HG02981 (cell line): ENCODE measurements at regions not wholly inside any gene's neighbourhood (a gene's known extent, or its start where the extent isn't known, plus 50 kb on each side); places are given as distances from the start of the nearest gene placed in this dataset.
"Not testable (repeated sequence)": the region's sequence is repeated elsewhere in the genome, so short reads cannot be mapped to it uniquely, and the experiment has no call there.

ENCODE experiments used
- ATAC-seq: cut with Tn5 transposase; IDR thresholded peaks from one replicate; pipeline ENCODE4 v1.9.1; 2021; ENCODE audit warnings: mild to moderate bottlenecking, moderate library complexity; ENCODE audit not compliant: unreplicated experiment

DNA sequence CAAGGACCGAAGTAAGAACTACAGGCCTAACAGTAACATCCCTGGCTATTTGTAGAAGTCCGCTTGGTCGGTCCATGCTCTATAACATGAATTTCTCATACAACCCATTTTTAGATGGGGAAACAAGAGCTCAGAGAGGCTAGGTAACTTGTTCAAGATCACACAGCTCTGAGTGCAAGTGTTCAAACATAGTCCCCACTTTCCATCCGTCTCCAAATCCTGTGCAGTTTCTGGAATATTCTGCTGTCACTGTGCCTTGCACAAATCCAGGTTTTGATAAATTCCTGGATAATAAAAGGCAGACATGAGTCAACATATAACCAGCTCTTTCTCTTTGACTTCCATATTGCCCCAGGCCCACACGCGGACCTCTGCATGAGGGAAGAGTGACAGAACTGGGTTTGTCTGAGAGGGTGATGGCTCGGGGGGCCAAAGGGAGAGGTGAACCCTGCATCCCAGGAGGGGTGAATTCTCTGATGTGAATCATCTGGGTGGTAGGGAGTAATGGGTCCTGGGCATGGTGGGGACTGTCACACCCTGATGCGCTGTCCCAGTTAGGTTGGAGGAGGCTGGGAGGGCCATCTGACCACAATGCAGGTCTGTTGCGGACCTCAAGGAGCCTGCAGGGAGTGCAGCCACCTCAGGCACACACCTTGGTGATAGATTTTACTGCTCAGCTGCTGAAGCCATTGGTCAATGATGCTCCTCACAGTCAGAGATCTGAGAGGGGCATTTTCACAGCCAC, 162.2 kb downstream of the SMAD6 start:
- no peak for ATAC-seq

DNA sequence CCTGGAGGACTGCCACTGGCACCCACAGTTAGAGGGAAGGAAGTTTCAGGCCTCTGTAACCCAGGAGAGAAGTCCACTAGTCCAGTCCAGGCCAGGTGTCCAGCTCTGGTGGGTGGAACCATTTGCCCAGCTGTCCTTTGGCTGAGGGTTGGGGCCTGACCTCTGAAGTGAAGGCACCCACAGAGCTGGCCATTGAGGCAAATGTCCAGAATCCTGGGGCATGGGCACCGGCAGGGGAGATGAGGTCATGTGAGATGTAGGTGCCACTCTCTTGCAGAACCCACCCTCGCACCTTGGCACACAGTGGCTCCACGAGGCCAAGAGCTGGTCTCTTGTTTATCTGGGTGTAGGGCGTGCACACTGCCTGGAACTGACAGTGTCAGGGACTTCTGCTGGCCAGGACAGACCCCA, 162.8 kb downstream of the SMAD6 start:
- ATAC-seq, result no peak

DNA sequence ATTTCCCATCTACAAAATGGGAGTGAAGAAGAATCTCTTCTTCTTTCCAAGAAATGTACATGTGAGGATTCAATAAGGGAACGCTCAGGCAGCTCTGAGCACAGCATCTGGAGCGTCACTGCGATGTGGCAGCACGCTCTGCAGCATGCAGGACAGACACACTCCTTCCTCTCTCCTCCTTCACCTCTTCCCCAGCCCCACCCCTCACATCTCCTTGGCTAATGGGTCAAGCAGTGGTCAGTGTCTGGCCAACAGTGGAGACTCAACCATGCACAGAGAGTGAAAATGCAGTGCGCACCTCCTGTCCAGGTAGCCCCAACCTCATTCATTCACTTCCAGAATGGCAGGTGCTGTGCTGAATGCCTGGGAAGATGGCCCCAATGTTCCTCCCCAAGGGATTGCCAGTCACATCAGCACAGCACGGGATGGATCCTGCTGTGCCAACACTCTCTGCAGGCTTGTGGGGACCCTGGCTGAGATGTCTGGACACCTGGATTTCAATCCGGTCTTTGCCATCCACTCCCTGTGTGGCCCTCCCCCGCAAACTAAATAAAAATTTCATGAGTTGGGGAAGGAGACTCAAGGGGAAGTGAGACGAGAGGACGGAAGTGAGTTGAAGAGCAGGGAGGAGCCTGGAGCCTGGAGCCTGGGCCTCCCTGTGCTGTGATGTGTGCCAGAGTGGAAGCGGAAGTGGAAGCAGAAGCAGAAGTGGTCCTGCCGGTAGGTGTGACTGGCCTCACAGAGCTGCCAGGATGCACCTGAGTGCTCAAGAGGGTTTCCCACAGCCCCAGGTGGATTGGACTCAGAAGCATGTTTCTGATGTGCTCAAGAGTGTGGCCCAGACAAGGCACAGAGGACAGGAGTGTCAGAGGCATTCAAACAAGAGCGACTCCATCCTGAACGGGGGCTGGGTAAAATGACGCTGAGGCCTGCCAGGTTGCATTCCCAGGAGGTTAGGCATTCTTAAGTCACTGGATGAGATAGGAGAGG, 163.9 kb downstream of the SMAD6 start:
- ATAC-seq, result peak; percentile 82

DNA sequence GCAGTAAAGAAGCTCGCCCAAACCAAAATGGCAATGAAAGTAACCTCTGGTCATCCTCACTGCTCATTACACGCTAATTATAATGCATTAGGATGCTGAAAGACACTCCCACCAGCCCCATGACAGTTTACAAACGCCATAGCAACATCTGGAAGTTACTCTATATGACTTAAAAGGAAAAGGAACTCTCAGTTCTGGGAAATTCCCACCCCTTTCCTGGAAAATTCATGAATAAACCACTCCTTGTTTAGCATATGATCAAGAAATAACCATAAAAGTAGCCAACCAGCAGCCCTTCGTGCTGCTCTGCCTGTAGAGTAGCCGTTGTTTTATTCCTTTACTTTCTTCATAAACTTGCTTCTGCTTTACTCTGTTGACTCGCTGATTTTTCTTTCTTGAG, 164.6 kb downstream of the SMAD6 start:
- no peak for ATAC-seq

DNA sequence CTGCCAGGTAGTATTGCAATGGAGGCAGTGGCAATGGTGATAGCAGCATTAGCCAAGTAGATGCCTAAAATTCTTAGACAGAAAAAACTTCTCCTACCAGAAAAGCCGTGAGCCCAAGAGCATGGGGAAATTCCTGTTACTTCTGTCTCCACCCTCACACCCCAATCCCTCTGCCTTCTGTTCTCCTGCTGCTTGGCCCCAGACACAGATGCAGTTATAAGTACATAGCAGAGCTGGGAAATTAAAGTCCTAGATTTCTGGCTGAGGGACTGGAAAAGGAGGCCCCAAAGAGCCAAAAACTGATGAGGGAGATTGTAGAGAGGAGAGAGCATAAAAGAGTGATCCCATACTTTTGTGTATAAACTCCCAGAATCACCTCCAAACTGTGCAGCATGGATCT, 166.9 kb downstream of the SMAD6 start:
- no peak for ATAC-seq

DNA sequence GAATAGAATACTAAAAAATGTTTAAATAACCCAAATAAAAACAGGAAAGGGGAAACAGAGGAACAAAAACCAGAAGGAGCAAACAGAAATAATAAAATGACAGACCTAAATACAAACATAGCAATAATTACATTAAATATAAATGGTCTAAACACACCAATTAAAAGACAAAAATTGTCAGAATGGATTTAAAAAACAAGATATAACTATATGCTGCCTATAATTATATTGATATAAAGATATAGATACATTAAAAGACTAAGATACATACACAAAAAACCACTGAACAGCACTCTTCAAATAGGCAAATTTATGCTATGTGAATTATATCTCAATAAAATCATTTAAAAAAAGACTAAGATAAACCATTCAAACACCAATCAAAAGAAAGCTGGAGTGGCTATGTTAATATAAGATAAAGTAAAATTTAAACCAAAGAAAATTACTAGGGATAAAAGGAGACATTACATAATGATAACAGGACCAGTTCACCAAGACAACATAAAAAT, 168.9 kb downstream of the SMAD6 start:
- ATAC-seq, result no peak

DNA sequence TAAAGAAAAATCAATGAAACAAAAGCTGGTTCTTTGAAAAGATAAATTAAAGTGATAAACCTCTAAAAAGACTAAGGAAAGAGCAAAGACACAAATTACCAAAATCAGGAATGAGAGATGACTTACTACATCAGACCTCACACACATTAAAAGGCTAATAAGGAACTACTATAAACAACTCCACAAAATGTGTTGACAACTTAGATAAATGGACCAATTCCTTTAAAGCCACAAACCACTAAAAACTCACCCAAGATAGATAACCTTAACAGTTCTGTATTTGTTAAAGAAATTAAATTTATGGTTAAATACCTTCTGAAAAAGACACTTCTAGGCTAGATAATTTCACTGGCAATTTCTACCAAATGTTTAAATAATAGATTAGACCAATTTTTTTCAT, 170.4 kb downstream of the SMAD6 start:
- no peak for ATAC-seq

DNA sequence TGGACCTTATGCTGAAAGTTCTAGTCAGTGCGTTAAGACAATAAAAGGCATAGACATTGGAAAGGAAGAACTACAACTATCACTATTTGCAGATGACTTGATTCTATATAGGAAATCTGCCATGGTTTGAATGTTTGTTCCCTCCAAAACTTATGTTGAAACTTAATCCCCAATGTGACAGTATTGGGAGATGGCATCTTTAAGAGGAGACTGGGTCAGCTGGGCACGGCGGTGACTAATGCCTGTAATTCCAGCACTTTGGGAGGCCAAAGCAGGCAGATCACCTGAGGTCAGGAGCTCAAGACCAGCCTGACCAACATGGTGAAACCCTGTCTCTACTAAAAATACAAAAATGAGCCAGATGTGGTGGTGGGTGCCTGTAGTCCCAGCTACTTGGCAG, 171.3 kb downstream of the SMAD6 start:
- ATAC-seq, result not testable (repeated sequence)

DNA sequence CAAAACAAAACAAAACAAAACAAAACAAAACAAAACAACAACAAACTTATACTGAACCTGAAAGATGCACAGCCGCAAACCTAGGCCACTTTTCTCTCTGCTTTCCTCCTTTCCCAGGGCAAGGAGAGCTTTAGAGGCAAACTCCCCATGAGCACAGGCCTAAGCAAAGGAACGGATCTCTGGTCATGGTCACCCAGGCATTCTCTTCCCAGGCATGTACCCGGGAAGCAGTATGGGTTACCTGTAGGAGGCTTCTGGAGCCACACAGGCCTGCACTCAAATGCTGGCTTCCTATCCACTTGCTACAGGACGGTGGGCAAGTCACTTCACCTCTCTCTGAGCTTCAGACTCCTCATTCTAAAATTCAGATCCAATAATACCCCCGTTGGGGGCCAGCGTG, 171.8 kb downstream of the SMAD6 start:
- no peak for ATAC-seq

DNA sequence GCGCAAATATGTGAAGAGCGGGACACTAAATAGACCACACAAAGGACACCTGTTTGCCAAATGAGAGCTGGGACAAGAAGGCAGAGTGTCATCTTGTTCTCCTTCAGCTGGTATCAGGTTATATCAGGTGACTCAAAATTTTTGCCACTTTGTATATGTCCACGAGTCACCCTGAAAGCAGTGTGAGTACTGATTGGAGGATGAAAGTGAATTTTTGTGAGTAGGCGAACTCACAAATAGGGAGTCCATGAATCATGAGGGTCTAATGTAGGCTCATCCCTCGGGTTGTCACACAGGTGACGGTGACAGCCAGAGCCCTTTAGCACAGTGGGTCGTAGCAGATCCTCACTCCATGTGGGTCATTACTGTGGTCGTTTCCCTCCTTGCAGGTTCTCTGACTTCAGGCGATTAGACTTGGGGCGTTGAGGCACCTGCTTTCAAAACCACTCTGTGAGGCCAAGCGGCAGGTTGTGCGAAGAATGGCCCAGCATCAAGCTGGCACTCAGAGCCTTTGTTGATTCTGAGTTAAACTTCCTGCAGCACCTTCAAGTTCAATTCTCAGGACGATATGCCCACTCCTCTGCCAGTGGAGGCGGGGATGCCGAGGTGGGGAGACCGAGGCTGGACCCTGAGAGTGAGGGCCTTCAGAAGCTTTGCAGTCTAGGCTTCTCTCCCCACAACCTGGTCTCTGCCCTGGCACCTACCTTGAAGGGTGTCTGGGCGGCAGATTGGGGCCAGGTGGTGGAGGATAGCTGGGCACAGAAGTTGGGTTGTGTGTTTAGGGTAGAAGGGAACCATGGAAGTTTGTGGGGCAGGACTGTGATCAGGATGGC, 173.8 kb downstream of the SMAD6 start:
- ATAC-seq, result no peak

DNA sequence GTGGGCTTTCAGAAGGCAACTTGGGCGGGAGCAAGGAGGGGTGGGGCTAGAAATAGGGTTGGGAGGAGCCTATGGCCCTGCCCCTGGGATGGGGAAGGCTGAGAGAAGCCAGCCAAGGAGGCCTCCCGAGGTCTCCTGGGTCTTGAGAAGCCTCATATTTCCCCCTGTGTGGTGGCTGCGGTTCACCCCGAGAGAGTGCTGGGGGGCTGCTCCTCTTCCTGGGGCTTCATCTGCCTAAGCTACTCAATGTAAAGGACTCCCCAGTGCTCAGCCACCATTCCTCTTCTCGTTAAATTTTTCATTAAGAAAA, 174.3 kb downstream of the SMAD6 start:
- no peak for ATAC-seq

DNA sequence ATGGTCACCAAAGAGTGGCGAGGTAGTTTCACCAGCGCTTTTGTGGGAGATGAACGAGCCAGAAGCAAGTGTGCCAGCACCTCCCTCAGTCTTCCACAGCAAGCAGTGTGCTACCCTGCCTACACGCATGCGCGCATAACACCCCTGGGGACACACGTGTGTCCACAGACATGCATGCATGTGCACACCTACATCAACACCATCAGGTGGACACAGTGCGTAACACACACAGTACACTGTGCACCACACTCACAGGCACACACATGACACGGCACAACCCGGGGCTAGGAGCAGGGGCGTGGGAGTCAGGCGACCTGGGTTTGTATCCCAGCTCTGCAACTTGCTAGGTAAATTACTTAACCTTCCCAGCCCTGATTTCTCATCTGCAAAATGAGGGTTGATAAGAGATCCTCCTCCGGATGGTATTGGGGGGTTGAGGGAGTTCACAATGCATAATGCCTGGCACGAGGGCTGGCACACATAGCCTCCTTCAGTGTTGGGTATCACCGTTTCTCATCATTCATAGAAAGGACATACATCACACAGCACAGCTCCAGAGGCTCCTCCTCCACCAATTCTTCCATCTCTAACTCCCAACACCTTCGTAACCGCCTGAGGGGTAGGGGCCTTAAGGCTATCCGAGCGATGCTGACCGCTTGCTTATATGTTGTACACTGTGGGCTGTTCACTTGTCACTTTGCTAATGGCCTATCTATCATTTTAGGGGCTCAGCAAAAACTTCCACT, 174.9 kb downstream of the SMAD6 start:
- ATAC-seq, result no peak

DNA sequence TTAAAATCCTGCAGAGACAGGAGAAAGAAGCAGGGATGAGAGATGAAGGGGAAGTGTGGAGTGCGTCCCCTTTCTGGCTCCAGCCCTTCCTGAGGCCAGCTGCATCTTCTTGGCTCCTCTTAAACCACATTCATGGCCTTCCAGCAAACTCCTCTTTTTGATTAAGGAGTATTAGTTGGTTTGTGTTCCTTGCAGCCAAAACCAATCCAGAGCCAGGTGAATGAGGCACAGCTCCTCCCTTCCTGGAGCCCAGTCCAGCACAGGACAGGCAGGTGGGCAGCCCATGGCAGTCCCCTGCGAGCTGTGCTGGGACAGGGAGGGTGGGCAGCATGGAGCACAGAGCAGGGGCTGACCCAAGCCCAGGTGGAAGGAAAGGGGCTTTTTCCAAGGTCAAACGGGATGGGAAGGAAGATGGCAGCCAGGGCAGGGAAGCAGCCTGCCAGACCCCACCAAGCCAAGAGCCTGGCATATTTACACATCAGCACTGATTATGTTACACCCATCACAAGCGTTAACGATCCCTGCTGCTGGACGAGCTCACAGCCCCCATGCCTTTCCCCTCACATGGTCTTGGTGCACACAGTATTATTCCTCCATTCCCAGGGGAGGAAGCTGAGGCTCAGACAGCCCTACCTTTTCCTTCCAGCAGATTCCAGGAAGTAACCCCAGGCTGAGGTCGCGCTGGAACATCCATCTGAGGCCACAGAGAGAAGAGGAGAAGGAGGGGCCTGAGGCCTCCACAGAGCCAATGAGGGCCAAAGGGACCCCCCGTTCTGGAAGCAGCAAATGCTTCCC, 175.6 kb downstream of the SMAD6 start:
- no peak for ATAC-seq

DNA sequence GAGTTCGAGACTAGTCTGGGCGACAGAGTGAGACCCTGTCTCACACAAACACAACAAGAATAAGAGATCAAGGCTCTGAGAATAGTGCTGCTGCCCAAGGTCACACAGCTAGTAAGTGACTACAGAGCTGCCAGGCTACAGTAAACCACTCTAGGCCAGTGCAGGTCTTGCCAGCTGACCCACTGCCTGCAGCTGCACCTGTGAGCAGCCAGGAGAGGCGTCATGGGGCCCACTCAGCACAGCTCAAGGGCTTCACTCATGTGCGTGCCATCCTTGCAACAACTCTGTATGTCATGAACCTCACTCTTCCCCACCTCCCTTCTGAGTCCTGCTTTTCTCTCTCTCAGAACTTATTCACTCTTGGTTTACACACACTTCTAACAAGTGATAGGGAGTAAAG, 176.7 kb downstream of the SMAD6 start:
- ATAC-seq, result no peak

DNA sequence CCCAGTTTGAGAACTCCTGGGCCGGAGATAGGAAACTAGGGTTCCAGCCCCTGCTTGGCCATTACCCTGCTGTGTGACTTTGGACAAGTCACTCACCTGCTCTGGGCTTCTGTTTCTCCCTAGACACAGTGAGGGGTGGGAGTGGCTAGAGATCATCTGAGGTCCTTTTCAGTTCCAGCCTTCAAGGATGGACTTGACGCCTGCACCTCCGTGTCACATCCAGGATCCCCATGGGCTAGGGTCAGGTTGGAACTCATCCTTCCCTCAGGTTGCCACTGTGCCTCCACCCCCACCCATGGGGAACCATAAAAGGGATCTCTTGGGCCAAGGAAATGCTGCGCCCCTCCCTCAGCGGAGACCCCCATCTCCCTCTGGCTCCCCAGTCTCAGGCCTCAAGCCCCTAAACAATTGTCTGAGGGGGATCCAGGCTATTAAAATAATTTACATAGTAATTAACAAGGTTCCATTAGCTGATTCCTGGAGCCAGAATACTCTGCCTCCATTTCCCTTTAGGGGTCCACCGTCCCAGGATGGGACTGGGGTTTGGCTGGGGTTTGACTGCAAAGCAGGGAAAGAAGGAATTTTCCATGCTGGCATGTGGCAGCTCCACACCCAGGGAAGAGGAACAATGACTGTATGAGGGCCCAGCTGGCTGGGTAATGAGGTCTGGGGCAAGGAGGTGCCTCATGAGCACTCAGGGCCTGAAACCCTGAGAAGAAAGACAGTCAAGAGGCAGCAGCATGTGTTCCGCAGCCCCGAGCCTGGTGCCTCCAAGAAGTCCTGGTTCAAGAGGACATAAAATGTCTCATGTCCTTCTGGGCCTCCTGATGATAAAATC, 177.7 kb downstream of the SMAD6 start:
- ATAC-seq, result no peak

DNA sequence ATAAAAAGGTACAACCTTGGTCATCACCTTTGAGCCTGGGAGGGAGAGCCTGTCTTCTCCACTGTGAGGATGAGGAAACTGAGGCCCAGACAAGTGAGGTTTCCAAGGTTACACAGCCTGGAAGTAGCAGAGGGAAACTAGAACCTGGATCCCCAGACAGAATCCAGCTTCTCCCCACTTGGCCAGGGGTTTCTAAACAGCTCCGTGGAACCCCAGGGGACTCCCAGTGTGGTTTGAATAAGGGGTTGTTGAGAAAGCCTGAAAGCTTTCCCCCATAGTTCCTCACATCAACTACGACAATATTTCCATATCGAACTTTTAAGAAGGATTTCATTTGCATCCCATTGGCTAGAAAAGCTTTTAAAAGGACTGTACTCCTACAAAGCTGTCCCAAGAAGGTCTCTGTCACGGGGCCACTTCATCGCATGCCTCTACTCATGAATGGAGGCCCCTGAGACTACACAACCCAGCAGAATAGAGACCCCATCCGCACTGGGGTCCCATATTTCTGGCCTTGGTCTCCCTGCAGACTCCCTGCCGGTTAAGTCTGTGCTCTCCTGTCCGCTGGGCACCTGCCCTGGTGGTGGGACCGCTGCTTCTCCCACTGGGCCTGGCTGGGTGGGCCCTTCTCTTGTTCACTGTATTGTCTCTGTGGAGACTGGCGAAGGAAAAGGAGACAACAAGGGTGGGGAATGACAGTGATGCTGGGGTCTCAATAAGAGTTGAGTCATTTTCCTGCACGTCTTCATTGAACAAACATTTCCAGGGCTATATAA, 178.5 kb downstream of the SMAD6 start:
- ATAC-seq, result no peak

DNA sequence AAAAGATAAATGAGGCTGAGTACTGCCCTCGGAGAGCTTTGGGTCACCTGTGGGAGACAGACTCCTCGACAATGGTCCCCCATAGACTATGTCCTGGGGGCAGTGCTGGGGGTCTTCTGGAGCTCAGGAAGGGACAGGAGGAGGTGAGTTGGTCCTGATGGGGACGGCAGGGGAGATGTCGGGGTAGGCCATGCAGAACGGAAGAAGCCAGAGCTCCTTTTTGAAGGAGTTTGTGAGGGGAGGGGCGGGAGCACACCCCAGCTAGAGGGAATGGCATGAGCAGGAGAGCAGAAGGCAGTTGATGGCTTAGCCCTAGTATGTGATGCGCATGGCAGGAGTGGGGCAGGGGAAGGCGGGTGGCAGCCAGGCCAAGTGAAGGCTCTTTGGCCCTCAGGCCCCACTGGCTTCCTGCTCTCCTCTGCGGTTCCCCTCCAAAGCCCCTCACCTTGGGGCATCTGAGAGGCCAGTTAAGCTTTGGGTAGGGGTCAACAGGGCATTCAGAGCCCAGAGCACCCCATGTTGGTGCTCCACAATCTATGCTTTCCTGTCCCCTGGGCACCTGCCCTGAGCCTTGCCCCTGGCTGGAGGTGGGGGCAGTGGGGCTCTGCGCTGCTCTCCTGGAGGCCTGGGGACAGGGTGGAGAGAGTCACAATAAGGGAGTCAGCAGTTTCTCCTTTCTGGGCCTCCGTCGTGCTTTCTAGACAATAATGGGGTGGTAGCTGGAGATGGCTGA, 179.3 kb downstream of the SMAD6 start:
- ATAC-seq, result no peak
